Immature natural killer cell (primary cell): ENCODE measurements at regions not wholly inside any gene's neighbourhood (a gene's known extent, or its start where the extent isn't known, plus 50 kb on each side); places are given as distances from the start of the nearest gene placed in this dataset.

Experiments used
- DNase-seq, 3 donors: peaks; one replicate each; pipeline ENCODE4 v3.0.0; 2022; ENCODE audit warnings: mixed read lengths in 1 of 3
- H3K27ac Mint-ChIP-seq, 6 donors: one replicate each; pipeline ENCODE4 v1.8.0; 2020; ENCODE audit warnings: mixed read lengths in 6 of 6, mild to moderate bottlenecking in 5 of 6, inconsistent platforms in 4 of 6, moderate library complexity in 3 of 6
- H3K27me3 Mint-ChIP-seq, 3 donors: one replicate each; pipeline ENCODE4 v1.8.0; 2020 to 2021; ENCODE audit warnings: low read depth in 3 of 3, mild to moderate bottlenecking in 3 of 3, mixed read lengths in 3 of 3, moderate library complexity in 3 of 3, inconsistent platforms in 1 of 3
- H3K36me3 Mint-ChIP-seq, 3 donors: one replicate each; pipeline ENCODE4 v1.8.0; 2020; ENCODE audit warnings: mixed read lengths in 3 of 3, inconsistent platforms in 2 of 3, mild to moderate bottlenecking in 2 of 3
- H3K4me1 Mint-ChIP-seq, 2 donors: one replicate each; pipeline ENCODE4 v1.8.0; 2020; ENCODE audit warnings: inconsistent platforms in 2 of 2, mild to moderate bottlenecking in 2 of 2, mixed read lengths in 2 of 2, moderate library complexity in 1 of 2
- H3K4me3 Mint-ChIP-seq, 5 donors: one replicate each; pipeline ENCODE4 v1.8.0; 2020; ENCODE audit warnings: mild to moderate bottlenecking in 5 of 5, mixed read lengths in 5 of 5, inconsistent platforms in 3 of 5, moderate library complexity in 3 of 5
- H3K9me3 Mint-ChIP-seq, 6 donors: one replicate each; pipeline ENCODE4 v1.8.0; 2020; ENCODE audit warnings: mild to moderate bottlenecking in 6 of 6, mixed read lengths in 6 of 6, inconsistent platforms in 4 of 6, moderate library complexity in 3 of 6

DNA sequence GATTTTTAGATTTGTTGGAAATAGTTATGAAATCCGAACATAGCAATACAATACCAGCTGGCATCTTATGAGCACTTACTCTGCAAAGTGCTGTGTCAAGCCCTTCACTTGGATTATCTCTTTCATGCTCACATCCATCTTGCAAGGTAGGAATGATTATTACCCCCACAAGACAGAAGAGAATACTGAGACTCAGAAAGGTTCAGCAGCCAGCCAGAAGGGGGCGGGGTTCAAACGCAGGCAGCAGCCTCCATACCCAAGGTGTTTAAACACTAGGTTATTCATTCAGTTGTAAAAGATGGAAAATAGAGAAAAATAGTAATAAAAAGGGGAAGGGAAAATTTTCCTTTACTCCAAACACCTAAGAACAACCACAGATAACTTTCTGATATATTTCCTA is 158.5 kb downstream of the CCDC34 start:
- DNase-seq: no peak
- Mint-ChIP-seq H3K9me3 (peaks cover 0 to 5% (median 0%) of the 10 kb centered on the region in 6 donors), H3K4me1 (no peaks in the 10 kb centered on the region), H3K36me3 (peaks cover 0 to 3% (median 0%) of the 10 kb centered on the region in 3 donors), H3K27ac (no peak overlapping the region), H3K27me3 (peaks cover 2 to 4% (median 3%) of the 10 kb centered on the region in 3 donors), H3K4me3 (no peak overlapping the region)

DNA sequence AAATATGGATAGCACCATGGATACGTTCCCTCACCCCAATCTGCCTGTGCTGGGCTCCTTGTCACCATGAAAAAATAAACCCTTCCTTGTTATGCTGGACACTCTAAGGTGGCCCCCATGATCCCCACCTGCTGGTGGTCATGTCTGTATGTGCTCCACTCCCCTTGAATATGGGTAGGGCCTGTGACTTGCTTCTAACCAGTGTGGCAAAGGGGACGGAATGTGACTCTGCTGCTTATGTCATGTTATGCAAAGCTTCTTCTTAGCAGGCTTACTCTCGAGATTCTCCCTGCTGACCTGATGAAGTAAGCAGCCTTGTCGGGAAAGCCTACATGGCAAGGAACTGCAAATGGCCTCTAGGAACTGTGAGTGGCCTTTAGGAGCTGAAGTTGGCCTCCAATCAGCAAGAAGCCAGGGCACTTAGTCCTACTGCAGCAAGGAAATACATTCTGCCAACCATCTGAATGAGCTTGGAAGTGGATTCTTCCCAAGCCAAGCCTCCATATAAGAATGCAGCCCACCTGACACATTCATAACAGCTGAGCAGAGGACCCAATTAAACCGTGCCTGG is 159.9 kb downstream of the CCDC34 start:
- Mint-ChIP-seq H3K27ac (no peak overlapping the region), H3K4me1 (no peaks in the 10 kb centered on the region), H3K4me3 (no peak overlapping the region), H3K36me3 (no peaks in the 10 kb centered on the region), H3K27me3 (peaks cover 2 to 4% (median 2%) of the 10 kb centered on the region in 3 donors), H3K9me3 (peaks cover 0 to 2% (median 0%) of the 10 kb centered on the region in 6 donors)
- no peak for DNase-seq

DNA sequence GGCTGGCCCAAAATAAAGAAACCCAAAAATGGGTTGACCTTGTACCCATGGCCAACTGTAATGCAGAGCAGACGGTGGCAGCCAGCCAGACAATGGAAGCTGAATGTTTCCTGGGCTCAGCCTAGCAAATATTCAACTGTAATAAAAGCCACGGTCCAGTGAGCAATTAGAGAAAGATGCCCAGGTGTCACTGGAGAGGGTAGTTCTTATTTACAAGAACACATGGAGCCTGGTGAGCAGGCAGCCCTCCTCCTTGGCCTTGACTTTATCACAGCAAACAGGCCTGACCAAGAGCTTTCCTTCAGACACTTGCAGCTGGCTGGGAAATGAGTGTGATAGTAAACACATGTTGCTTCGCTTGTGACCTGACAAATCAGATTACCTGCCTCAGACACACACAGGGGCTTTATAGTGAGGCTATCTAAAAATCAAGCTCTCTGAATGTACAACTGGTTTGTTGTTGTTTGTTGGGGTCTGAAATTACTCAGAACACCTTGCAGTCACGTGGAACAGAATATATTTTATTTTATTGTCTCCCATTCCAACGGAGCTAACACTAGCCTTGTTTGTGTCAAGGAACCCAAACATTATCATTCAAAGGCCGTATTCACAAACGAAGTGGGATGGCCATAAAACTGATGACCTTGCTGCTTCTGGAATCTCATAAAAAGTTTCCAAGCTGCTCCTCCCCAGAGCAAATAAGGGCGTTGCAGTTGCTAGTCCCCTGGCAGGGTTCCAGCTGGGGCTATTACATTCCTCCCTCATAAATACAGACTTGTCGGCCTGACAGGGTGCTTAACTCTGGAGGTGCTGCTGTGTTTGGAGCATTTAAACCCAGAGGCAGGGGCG is 161.1 kb downstream of the BBOX1 start:
- Mint-ChIP-seq H3K36me3 (no peaks in the 10 kb centered on the region), H3K4me1 (no peaks in the 10 kb centered on the region), H3K9me3 (peaks cover 0 to 2% (median 0%) of the 10 kb centered on the region in 6 donors), H3K27ac (no peak overlapping the region), H3K4me3 (no peak overlapping the region), H3K27me3 (peaks cover 2 to 5% (median 2%) of the 10 kb centered on the region in 3 donors)
- DNase-seq: no peak

DNA sequence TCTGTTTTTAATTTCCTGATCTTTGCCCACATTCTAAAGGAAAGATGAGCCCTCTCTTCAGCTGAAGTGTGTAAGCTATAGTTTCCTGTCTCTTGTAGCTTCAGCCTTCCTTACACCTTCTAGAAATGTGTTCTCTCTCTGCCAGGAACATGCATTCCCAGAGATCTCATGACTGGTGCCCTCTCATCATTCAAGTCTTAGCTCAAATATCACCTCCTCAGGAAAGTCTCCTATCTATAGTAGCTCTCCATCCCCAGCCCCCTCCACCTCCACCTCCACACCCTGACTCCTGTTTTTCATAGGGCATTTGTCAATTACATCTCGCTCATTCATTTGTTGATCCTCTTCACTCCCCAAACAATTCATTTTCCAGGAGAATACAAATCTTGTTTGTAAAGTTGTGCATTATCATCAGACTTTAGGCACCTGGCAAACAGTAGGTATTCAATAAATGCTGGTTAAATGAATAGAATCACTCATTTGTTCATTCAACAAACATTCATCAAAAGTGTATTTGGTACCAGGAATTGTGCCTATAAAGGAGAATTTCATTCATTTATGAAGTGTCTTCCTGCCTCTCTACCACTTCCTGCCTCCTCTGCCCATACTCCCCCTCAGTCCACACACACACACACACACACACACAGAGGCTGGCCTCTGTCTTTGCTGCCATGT is 160.3 kb downstream of the BBOX1 start:
- no peaks in the 10 kb centered on the region for H3K36me3 Mint-ChIP-seq
- no peak for DNase-seq
- H3K4me1 Mint-ChIP-seq: no peaks in the 10 kb centered on the region
- H3K4me3 Mint-ChIP-seq: no peak overlapping the region
- peaks cover 0 to 5% (median 2%) of the 10 kb centered on the region in 3 donors for H3K27me3 Mint-ChIP-seq
- H3K27ac Mint-ChIP-seq: no peak overlapping the region
- peaks cover 0 to 2% (median 0%) of the 10 kb centered on the region in 6 donors for H3K9me3 Mint-ChIP-seq

DNA sequence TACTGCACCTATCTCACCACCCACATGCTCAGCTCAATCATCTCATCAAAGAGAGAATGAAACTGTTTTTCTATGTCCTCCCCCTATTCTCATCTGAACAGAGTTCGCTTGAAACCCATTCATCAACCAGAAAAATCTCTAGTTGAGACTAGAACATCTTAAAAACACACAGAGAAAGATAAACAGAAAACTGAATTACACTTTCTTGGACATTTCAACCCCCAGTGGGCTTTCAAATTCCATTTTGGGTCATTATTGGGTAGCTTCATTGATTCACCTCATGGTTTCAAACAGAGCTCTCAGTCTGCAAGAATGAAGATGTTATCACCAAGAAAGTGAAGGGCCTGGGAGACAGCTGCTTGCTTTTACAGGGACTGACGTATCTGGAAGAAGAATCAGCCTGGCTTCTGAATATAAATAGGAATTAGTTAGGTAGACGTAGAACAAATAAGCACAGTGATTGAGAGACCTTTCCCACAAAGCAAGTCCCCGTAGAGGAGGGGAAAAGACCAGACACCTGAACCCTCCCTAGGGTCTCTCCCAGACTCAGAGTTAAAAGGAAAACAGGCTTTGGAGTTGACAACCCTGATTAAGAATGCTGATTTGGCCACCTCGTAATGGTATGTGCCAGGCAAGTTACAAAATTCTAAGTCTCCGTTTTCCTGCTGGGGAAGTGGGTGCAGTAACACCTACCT is 155.7 kb downstream of the BBOX1 start:
- peaks cover 0 to 2% (median 0%) of the 10 kb centered on the region in 6 donors for H3K9me3 Mint-ChIP-seq
- H3K27me3 Mint-ChIP-seq: peaks cover 0 to 4% (median 3%) of the 10 kb centered on the region in 3 donors
- H3K36me3 Mint-ChIP-seq: no peaks in the 10 kb centered on the region
- H3K4me1 Mint-ChIP-seq: no peaks in the 10 kb centered on the region
- H3K27ac Mint-ChIP-seq: no peak overlapping the region
- no peak overlapping the region for H3K4me3 Mint-ChIP-seq
- DNase-seq: no peak

DNA sequence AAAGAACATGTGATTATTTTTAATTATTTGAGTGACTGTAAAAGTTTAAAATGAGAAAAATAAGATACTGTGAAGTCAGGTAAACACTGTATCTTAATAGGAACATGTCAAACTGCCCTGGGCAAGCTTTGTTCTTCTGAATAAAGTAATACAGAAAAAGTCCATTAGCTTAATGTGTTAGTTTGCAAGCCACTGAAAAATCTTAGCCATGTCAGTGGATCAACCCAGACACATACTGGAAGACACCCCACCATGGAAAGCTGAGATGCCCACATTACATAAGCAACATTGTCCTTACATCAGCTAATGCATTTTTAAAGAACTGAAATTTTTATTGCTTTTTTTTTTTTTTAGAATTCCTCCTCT is 155.2 kb downstream of the BBOX1 start:
- Mint-ChIP-seq H3K4me1 (no peaks in the 10 kb centered on the region), H3K27ac (no peak overlapping the region), H3K9me3 (peaks cover 0 to 2% (median 0%) of the 10 kb centered on the region in 6 donors), H3K27me3 (peaks cover 0 to 4% (median 3%) of the 10 kb centered on the region in 3 donors), H3K4me3 (no peak overlapping the region), H3K36me3 (no peaks in the 10 kb centered on the region)
- no peak for DNase-seq

DNA sequence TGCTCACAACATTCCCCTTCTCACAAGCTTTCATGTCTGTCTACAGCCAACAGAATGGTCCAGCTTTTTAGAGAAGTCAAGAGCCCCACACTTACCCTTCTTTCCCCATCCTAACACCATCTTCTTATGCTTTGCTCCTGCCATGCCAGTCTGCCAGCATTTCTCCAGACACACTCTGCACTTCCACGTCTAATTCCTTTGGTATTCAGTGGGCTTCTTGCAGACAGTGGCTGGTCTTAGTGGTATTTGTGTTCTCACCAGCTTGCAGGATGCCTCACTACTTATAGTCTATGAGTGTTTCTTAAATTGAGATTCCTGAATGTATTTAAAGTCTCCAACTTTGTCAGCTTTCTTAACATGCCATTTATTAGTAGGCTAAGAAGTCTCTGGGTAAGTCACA is 154.4 kb downstream of the BBOX1 start:
- H3K4me1 Mint-ChIP-seq: no peaks in the 10 kb centered on the region
- H3K36me3 Mint-ChIP-seq: no peaks in the 10 kb centered on the region
- H3K27me3 Mint-ChIP-seq: peaks cover 0 to 8% (median 3%) of the 10 kb centered on the region in 3 donors
- H3K27ac Mint-ChIP-seq: no peak overlapping the region
- H3K4me3 Mint-ChIP-seq: no peak overlapping the region
- no peak for DNase-seq
- H3K9me3 Mint-ChIP-seq: no peaks in the 10 kb centered on the region

DNA sequence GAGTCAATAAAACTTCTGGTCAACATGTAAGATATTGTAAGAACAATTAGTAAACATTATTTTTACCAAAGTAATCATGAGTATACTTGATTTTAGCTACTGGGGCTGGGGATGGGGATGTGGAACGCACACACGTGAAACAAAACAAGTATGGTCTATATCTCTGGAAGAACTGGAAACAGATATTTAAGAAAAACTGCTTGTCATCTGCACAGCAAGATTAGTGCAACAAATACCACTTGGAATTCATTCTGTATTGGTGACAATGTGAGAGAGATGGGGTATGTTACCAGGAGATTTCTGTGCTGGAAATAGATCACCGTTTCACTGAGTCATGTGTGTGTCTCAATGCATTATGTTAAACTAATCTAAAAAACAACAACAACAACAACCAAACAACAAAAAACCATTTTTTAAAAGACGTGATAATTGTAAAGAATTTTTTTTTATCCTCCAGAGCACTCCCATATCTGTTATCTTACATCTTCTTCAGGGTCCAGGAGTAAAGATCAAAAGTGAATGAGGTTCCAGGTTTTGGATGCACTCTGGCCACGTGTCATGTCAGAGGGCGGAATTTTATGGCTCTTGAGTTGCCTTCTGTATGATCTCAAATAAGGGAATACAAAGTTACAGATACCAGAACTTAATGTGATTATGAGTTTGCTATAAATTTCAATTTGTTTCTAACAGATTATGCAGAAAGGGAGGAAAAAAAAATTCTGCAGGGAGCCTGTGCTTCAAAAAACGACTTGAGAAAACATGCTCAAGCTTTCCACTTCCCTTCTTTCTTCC is 153.0 kb downstream of the BBOX1 start:
- H3K9me3 Mint-ChIP-seq: no peaks in the 10 kb centered on the region
- no peaks in the 10 kb centered on the region for H3K4me1 Mint-ChIP-seq
- H3K27me3 Mint-ChIP-seq: peaks cover 2 to 8% (median 6%) of the 10 kb centered on the region in 3 donors
- H3K4me3 Mint-ChIP-seq: no peak overlapping the region
- no peaks in the 10 kb centered on the region for H3K36me3 Mint-ChIP-seq
- no peak for DNase-seq
- no peak overlapping the region for H3K27ac Mint-ChIP-seq

DNA sequence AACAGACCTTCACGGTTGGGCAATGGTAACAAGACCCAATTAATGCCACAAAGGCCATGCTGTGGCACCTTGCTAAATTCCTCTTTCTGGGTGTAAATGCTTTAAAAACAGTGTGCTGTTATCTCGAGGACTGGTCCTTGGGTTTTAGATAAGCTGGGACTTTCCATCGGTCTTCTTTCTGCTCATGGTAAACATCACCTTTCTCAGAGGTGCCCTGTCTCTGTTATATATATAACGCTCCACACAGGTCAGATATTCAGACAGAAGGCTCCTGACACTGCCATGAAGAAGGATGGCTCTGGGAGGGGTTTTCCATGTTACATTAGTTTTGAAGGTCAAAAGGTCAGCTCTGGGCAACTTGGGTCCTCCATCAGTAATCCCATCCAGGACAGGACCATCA is 151.6 kb downstream of the BBOX1 start:
- Mint-ChIP-seq H3K9me3 (no peaks in the 10 kb centered on the region), H3K4me1 (no peaks in the 10 kb centered on the region), H3K36me3 (no peaks in the 10 kb centered on the region), H3K27me3 (peaks cover 2 to 6% (median 6%) of the 10 kb centered on the region in 3 donors), H3K27ac (no peak overlapping the region), H3K4me3 (no peak overlapping the region)
- DNase-seq: no peak

DNA sequence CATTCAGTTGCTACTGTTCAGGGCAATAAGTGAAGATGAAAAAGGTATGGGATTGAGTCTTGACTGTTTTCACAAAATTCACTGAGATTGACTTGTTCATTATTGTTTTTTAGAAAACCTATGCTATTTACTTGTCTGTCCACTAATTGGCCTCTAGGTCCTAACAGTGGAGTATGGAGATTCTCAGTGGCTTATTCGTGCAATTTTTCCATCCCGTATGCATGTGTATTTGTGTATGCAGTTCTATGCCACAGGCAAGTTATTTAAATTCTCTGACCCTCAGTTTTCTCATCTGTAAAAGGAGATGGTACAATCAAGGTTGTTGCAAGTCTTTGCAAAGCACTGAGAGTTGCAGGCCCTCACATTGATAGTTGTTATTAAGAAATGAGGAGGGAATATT is 151.0 kb downstream of the BBOX1 start:
- H3K9me3 Mint-ChIP-seq: no peaks in the 10 kb centered on the region
- DNase-seq: no peak
- H3K36me3 Mint-ChIP-seq: no peaks in the 10 kb centered on the region
- no peaks in the 10 kb centered on the region for H3K4me1 Mint-ChIP-seq
- no peak overlapping the region for H3K27ac Mint-ChIP-seq
- H3K27me3 Mint-ChIP-seq: peaks cover 2 to 6% (median 6%) of the 10 kb centered on the region in 3 donors
- no peak overlapping the region for H3K4me3 Mint-ChIP-seq

DNA sequence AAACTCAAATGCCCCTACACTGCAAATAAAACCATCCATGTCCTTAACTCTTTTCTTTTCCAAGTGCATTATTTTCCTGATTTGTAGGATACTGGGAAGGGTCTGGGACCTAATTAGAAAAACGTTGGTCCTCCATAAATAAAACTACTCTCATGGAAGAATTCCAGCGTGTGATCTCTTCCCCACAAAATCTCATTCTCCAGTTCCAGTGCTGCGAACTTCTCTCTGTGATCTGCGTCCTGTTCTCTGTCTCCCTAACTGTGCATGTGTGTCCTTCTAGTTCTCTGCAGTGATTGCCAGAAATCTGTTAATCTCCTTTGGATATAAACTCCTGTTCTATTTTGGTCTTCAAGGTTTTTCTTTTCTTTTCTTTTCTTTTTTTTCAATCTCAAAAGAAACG is 148.1 kb downstream of the BBOX1 start:
- H3K36me3 Mint-ChIP-seq: no peaks in the 10 kb centered on the region
- H3K9me3 Mint-ChIP-seq: no peaks in the 10 kb centered on the region
- H3K27ac Mint-ChIP-seq: no peak overlapping the region
- H3K27me3 Mint-ChIP-seq: peaks cover 2 to 4% (median 3%) of the 10 kb centered on the region in 3 donors
- H3K4me3 Mint-ChIP-seq: no peak overlapping the region
- DNase-seq: no peak
- H3K4me1 Mint-ChIP-seq: no peaks in the 10 kb centered on the region

DNA sequence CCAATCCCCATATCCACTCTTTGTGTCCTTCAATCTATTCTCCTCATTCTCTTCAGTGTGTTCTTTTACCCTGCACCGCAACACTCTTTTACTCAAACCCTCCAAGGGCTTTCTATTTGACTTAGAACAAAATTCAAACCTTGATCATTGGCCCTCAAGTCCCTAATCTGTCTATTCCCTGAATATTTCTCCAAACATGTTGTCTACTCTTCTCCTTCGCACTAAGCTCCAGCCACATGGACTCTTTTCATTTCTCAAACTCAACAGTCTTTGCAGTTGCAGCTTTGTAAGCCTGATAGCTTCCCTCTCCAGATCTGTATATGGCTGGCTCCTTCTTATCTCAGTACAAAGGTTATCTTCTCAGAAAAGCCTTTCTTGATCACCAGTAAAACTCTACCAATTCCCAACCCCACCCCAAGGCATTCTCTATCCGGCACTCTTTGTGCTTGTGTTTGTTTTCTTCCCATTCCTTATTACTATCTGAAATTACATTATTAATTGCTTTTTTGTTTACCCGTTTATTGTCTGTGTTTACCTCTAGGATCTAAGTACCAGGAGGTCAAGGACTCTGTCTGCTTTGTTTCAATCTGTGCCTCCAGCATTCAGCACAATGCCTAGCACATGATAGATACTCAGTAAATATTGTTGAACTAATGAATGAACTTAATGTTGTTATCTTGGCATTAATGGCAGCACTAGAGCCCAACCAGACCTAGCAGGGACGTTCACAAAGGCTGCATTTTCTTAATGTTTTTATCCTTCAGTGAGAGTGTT is 147.4 kb downstream of the BBOX1 start:
- H3K9me3 Mint-ChIP-seq: no peaks in the 10 kb centered on the region
- peaks cover 2 to 4% (median 3%) of the 10 kb centered on the region in 3 donors for H3K27me3 Mint-ChIP-seq
- H3K4me1 Mint-ChIP-seq: no peaks in the 10 kb centered on the region
- no peak overlapping the region for H3K27ac Mint-ChIP-seq
- no peak overlapping the region for H3K4me3 Mint-ChIP-seq
- H3K36me3 Mint-ChIP-seq: no peaks in the 10 kb centered on the region
- no peak for DNase-seq
